GM18502 (cell line): ENCODE measurements at regions not wholly inside any gene's neighbourhood (a gene's known extent, or its start where the extent isn't known, plus 50 kb on each side); places are given as distances from the start of the nearest gene placed in this dataset.

ENCODE experiments used
- ATAC-seq: cut with Tn5 transposase; IDR thresholded peaks from one replicate; pipeline ENCODE4 v1.9.1; 2021; ENCODE audit warnings: mild to moderate bottlenecking; ENCODE audit not compliant: unreplicated experiment, poor library complexity

GRCh38 chr3:8443829-8444791 lies 57.5 kb upstream of the LMCD1 start:
- peak; percentile 71 for ATAC-seq

- ATAC-seq: no peak
These were observed 56.7 kb upstream of the LMCD1 start for GRCh38 chr3:8444883-8445282.

GRCh38 chr3:8445861-8446260 lies 55.8 kb upstream of the LMCD1 start:
- ATAC-seq: no peak

DNA sequence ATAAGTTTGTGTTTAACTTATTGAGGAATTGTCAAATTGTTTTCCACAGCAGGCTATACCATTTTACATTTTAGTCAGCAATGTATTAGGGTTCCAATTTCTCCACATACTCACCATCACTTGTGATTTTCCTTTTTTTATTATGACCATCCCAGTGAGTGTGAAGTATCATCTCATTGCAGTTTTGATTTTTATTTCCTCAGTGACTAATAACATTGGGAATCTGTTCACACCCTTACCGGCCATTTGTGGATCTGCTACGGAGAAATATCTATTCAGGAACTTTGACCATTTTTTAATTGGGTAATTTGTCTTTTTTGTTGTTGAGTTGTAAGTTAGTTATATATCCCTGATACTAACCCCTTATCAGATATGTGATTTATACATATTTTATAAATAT lies 54.8 kb upstream of the LMCD1 start:
- no peak for ATAC-seq

- ATAC-seq: no peak
These were observed 51.0 kb upstream of the LMCD1 start for GRCh38 chr3:8450618-8451017.

GRCh38 chr3:8451696-8452095 lies 49.9 kb upstream of the LMCD1 start:
- no peak for ATAC-seq
